RWPE2 (cell line): ENCODE measurements at regions not wholly inside any gene's neighbourhood (a gene's known extent, or its start where the extent isn't known, plus 50 kb on each side); places are given as distances from the start of the nearest gene placed in this dataset.

Source experiments
- ATAC-seq: fragments of 200-7000 bp; cut with Tn5 transposase; 3 replicates; pipeline ENCODE4 v1.9.1; 2021; ENCODE audit warnings: low read depth
- DNase-seq: peaks from one replicate; pipeline ENCODE4 v3.0.0-alpha.2; 2020; ENCODE audit warnings: low spot score
- H3K27ac ChIP-seq: fragments of 450-650 bp; 2 replicates; pipeline ENCODE4 v1.5.1; 2017; ENCODE audit warnings: mild to moderate bottlenecking; ENCODE audit not compliant: poor library complexity, severe bottlenecking
- H3K27me3 ChIP-seq: fragments of 250-450 bp; sonication (Bioruptor Pico); 2 replicates; pipeline ENCODE4 v1.5.1; 2021; ENCODE audit warnings: mild to moderate bottlenecking, moderate library complexity; ENCODE audit not compliant: insufficient read depth, poor library complexity, severe bottlenecking
- H3K36me3 ChIP-seq: fragments of 250-450 bp; sonication (Bioruptor Pico); 2 replicates; pipeline ENCODE4 v1.5.1; 2020; ENCODE audit warnings: low read depth, mild to moderate bottlenecking, moderate library complexity
- H3K4me1 ChIP-seq: fragments of 250-450 bp; sonication (Bioruptor Pico); 2 replicates; pipeline ENCODE4 v1.5.1; 2021; ENCODE audit warnings: mild to moderate bottlenecking, moderate library complexity; ENCODE audit not compliant: insufficient read depth, poor library complexity, severe bottlenecking
- H3K4me3 ChIP-seq: fragments of 250-450 bp; sonication (Bioruptor Pico); 2 replicates; pipeline ENCODE4 v1.5.1; 2021; ENCODE audit warnings: mild to moderate bottlenecking, moderate library complexity; ENCODE audit not compliant: severe bottlenecking
- H3K9me3 ChIP-seq: fragments of 250-450 bp; sonication (Bioruptor Pico); 2 replicates; pipeline ENCODE4 v1.5.1; 2021; ENCODE audit warnings: mild to moderate bottlenecking, moderate library complexity; ENCODE audit not compliant: severe bottlenecking
- TF ChIP-seq, protein P1 (sequence below): fragments of 450-650 bp; IDR thresholded peaks from one replicate; pipeline ENCODE4 v1.5.1; 2017; ENCODE audit warnings: mild to moderate bottlenecking, moderate library complexity; ENCODE audit not compliant: poor library complexity, severe bottlenecking

DNA sequence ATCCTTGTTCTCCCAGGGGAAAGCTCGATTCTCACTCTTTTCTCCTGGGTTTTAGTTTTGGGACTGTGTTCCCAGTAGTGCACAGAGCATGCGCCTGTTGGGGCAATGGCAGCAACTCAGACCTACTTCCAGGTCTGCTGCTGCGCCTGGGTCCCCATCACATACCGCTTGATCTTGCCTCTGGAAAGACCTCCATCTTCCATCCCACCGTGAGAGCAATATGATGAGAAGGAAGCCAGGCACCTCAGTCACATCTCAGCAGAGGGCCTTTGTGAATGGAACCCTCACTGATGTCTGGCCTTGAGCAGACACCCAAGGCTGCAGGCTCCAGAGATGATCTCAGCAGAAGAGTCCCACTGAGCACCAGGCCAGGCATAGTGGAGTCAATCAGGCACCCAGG lies 176.8 kb upstream of the ZNF507 start:
- H3K27me3 ChIP-seq = no peaks in the 10 kb centered on the region
- H3K36me3 ChIP-seq = no peaks in the 10 kb centered on the region
- TF ChIP-seq, protein P1, sequence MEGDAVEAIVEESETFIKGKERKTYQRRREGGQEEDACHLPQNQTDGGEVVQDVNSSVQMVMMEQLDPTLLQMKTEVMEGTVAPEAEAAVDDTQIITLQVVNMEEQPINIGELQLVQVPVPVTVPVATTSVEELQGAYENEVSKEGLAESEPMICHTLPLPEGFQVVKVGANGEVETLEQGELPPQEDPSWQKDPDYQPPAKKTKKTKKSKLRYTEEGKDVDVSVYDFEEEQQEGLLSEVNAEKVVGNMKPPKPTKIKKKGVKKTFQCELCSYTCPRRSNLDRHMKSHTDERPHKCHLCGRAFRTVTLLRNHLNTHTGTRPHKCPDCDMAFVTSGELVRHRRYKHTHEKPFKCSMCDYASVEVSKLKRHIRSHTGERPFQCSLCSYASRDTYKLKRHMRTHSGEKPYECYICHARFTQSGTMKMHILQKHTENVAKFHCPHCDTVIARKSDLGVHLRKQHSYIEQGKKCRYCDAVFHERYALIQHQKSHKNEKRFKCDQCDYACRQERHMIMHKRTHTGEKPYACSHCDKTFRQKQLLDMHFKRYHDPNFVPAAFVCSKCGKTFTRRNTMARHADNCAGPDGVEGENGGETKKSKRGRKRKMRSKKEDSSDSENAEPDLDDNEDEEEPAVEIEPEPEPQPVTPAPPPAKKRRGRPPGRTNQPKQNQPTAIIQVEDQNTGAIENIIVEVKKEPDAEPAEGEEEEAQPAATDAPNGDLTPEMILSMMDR = no peak

DNA sequence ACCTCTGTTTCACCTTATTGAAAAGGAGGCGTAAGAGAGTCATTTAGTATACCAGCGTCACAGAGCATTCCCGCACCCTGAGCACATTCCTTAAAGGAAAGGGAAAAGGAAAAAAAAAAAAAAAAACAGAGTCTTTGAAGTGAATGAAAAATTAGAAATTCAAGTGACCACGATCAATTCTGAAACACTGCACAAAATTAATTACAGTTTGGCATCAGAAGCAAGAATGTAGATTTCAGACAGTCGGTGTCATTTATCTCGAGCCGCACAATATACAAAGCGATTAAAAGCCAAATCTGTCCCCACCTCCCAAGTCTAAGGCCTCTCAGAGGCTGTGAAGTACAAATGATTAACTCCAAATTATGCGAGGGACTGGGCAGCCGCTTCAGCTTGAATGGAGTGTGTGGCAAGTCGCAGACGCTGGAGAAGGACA lies 173.7 kb upstream of the ZNF507 start:
- TF ChIP-seq, protein P1 = no peak
- DNase-seq (no peak), ATAC-seq (no peak)
- Histone ChIP-seq H3K9me3 (no peaks in the 10 kb centered on the region), H3K4me1 (no peaks in the 10 kb centered on the region), H3K27me3 (no peaks in the 10 kb centered on the region), H3K4me3 (no peak overlapping the region), H3K27ac (no peak overlapping the region), H3K36me3 (no peaks in the 10 kb centered on the region)

More for the DNA sequence above, 176.8 kb upstream of the ZNF507 start:
- Histone ChIP-seq H3K4me1 (no peaks in the 10 kb centered on the region), H3K9me3 (no peaks in the 10 kb centered on the region), H3K4me3 (no peak overlapping the region), H3K27ac (no peak overlapping the region)
- DNase-seq (no peak), ATAC-seq (no peak)

DNA sequence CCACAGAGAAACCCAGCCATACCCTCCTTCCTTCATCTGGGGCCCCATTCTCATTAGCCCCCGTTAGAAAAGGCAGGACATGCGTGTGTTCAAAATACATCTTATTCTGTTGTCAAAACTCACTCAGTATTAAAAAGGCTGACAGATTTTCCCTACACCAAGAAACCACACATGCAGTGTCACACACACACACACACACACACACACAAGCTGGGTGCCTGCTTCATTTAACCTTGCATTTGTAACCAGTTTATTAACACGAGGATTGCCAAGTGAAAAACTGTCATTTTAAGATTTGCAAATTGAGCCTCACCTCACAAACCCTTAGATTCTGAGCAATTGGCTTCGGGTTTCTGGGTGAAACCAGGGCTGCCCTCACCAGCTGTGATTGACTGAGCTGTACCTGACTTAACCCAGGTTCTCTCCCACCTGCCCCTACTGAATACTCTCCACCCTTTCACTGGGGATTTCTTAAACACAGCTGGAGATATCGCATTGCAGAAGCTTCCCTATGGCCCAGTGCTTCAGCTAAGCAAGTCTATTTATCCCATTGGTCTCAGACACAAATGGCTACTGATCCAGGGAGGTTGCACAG lies 172.7 kb upstream of the ZNF507 start:
- TF ChIP-seq, protein P1 = no peak
- Histone ChIP-seq H3K4me3 (no peak overlapping the region), H3K27ac (no peak overlapping the region), H3K9me3 (no peaks in the 10 kb centered on the region), H3K4me1 (no peaks in the 10 kb centered on the region), H3K27me3 (no peaks in the 10 kb centered on the region), H3K36me3 (no peaks in the 10 kb centered on the region)
- DNase-seq (no peak), ATAC-seq (no peak)

DNA sequence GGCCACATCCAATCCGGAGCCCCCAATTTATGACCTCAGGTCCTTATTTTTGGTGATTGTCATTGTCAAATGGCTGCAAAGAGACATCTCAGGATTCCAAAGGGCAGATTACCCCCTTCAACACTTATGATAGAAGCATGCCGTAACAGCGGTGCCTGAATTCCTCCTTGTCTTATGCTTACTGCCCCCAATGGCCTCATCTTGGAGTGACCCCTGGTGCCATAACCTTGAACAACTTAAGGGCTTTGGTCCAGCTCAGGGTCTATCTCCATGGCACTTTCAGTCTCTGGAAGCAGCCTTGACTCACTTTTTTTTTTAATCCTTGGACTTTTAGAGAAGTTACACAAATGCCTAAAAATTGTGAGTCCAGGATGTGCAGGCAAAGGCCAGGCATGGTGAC lies 171.6 kb upstream of the ZNF507 start:
- H3K4me3 ChIP-seq = no peak overlapping the region
- no peaks in the 10 kb centered on the region for H3K36me3 ChIP-seq
- TF ChIP-seq, protein P1 = no peak
- H3K27me3 ChIP-seq = no peaks in the 10 kb centered on the region
- no peak overlapping the region for H3K27ac ChIP-seq
- H3K4me1 ChIP-seq = no peaks in the 10 kb centered on the region
- no peaks in the 10 kb centered on the region for H3K9me3 ChIP-seq
- ATAC-seq = no peak
- DNase-seq = no peak

DNA sequence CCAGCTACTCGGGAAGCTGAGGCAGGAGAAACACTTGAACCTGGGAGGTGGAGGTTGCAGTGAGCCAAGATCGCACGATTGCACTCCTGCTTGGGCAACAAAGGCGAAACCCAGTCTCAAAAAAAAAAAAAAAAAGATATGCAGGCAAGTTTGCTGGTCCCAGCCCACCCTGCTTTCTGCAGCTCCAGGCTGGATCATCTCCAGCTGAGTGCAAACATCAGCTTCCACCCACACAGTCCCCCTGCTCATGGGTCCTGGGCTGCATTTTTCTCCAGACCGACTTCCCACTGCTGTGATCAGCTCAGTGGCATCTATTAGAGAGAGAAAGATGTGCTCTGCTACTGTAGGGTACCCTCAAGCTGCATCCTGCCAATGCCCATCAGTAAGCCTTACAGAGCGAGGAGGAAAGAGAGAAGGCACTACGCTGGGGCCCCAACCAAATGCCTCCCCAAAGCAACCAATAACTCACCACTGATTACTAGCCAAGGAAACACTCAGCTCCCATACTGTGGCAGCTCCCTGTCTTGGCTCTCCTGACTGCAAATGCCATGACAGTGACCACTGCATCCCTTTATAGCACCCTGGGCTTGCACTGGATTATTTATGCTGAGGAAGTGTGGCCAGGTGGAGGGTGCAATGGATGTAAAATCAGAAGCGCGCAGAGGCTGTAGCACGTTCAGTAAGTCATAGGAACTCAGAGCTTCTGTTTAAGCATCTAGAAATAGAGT lies 170.9 kb upstream of the ZNF507 start:
- Histone ChIP-seq H3K4me1 (no peaks in the 10 kb centered on the region), H3K4me3 (no peak overlapping the region), H3K27ac (no peak overlapping the region), H3K36me3 (no peaks in the 10 kb centered on the region), H3K9me3 (no peaks in the 10 kb centered on the region), H3K27me3 (no peaks in the 10 kb centered on the region)
- no peak for DNase-seq
- no peak for ATAC-seq
- TF ChIP-seq, protein P1 = no peak
